ENCODE measurements at regions not wholly inside any gene's neighbourhood (a gene's known extent, or its start where the extent isn't known, plus 50 kb on each side); places are given as distances from the start of the nearest gene placed in this dataset.

GRCh38 chr12:114744691-114745090, 60.7 kb upstream of the TBX3 start (continued):
- TF ChIP-seq TAF1 (IDR thresholded peaks at IDR 0.05; ENCODE audit: low read depth, low read length) (no peak), SP4 (IDR thresholded peaks at IDR 0.05; ENCODE audit: low read length) (no peak)

All from H1 (cell line).